Heart left ventricle (tissue), 13 donors: ENCODE measurements at regions not wholly inside any gene's neighbourhood (a gene's known extent, or its start where the extent isn't known, plus 50 kb on each side); places are given as distances from the start of the nearest gene placed in this dataset.
"Not testable (repeated sequence)": the region's sequence is repeated elsewhere in the genome, so short reads cannot be mapped to it uniquely, and the experiment has no call there.

Experiments used
- POLR2A ChIP-seq, 2 donors: fragments of 450-650 bp; IDR thresholded peaks; one replicate each; pipeline ENCODE4 v1.6.1; 2017; ENCODE audit warnings: antibody characterized with exemption in 2 of 2, mild to moderate bottlenecking in 2 of 2, moderate library complexity in 2 of 2
- TF ChIP-seq, protein P1 (sequence below), 12 donors: fragments of 200-600 bp; sonication (generic) in 4 of 12; IDR thresholded peaks; one replicate each; pipeline versions ENCODE4 v1.5.0 to v1.8.0; 2018 to 2022; ENCODE audit warnings: antibody characterized with exemption in 12 of 12, mild to moderate bottlenecking in 5 of 12
- donor health status: ischemic (EF 13 %, LVEDD 7.1; RV severe dilation, severe dysfunction).
- donor health status: DM: no; HTN: yes; CAD: no.
- donor health status: DM: no; HTN: no; CAD: no.
- donor health status: ischemic (EF 25% LVEDD 6.9; RV normal size, moderate dysfunction).
- donor health status: ischemic (EF 25% LVEDD 5.7; RV mildly dilated, moderate dysfunction).
- donor health status: ischemic (EF 35%, LVEDD 5.7; RV mildly dilated, moderate dysfunction).
- donor health status: nonischemic (EF 11% LVEDD 7.7; RV severe dilation, severe dysfunction).
- donor health status: DM: yes; HTN: yes; CAD: no.
- donor health status: PGD.
- donor health status: ischemic (EF 29% LVEDD 5.4; RV normal size, mild dysfunction).
- donor health status: nonischemic (EF 23%, LVEDD 6.1; RV moderate dilation, normal function).

DNA sequence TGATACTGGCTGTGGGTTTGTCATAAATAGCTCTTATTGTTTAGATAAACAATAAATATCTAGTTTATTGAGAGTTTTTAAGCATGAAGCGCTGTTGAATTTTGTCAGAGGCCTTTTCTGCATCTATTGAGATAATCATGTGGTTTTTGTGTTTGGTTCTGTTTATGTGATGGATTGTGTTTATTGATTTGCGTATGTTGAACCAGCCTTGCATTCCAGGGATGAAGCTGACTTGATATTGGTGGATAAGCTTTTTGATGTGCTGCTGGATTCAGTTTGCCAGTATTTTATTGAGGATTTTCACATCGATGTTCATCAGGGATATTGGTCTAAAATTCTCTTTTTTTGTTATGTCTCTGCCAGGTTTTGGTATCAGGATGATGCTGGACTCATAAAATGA is 231.4 kb downstream of the HS3ST3B1 start:
- TF ChIP-seq, protein P1, sequence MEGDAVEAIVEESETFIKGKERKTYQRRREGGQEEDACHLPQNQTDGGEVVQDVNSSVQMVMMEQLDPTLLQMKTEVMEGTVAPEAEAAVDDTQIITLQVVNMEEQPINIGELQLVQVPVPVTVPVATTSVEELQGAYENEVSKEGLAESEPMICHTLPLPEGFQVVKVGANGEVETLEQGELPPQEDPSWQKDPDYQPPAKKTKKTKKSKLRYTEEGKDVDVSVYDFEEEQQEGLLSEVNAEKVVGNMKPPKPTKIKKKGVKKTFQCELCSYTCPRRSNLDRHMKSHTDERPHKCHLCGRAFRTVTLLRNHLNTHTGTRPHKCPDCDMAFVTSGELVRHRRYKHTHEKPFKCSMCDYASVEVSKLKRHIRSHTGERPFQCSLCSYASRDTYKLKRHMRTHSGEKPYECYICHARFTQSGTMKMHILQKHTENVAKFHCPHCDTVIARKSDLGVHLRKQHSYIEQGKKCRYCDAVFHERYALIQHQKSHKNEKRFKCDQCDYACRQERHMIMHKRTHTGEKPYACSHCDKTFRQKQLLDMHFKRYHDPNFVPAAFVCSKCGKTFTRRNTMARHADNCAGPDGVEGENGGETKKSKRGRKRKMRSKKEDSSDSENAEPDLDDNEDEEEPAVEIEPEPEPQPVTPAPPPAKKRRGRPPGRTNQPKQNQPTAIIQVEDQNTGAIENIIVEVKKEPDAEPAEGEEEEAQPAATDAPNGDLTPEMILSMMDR (IDR thresholded peaks at IDR 0.05): not testable (repeated sequence)
- not testable (repeated sequence) for TF ChIP-seq POLR2A (IDR thresholded peaks at IDR 0.05)
